ENCODE measurements at regions not wholly inside any gene's neighbourhood (a gene's known extent, or its start where the extent isn't known, plus 50 kb on each side); places are given as distances from the start of the nearest gene placed in this dataset.

DNA sequence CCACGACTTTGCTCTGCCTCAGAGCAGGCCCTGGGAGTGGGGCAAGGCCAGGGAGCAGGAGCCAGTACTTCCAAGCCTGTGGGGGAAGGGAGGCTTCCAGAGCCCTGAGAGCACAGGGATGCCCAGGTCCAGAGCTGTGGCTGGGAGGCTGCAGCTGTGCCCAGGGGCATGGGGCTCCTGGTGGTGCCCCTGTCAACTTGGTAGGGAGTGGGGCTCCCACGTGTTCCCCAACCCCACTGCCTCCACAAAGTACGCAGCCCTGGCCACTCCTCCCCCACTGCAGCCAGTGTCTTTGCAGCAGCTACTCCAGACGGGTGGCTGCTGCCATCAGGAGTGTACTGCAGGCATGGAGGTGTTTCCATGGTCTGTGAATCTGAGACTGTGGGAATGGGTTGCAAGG lies 294.1 kb upstream of the SNX7 start:
- CTCF ChIA-PET = interaction anchor here (1.0 to 1.2 kb wide), 2 partner anchors 9 to 307 kb away, joined by 3 read pairs; no protein-coding TSS in a partner anchor

DNA sequence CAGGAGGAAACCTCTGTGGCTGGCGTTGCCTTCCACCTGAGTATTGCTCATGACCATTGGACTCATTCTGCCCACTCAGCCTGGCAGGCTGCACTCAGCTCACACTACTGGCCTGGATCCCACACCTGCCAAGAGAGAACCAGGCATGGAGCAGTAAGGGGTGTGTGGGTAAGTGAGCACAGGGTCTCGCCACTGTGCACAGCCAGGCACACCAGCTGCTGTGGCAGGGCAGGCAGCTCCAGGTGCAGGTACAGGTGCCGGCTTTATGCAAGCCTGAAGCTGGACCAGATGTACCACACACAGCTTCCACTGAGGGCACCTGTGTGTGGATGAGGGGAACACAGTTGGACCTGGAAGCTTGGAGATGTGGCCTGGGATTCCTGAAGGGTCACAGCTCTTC lies 295.2 kb upstream of the SNX7 start:
- Histone ChIP-seq H3K27me3 (ENCODE audit: control insufficient read depth, insufficient read depth, low read length) (no peaks in the 10 kb centered on the region), H3K4me3 (ENCODE audit: low read depth, low read length) (no peak overlapping the region), H3K36me3 (ENCODE audit: control insufficient read depth, insufficient read depth, low read length) (no peaks in the 10 kb centered on the region)
- ChIA-PET CTCF (interaction anchor here (0.7 kb wide), 1 partner anchor 110 kb away, joined by 3 read pairs; no protein-coding TSS in a partner anchor), POLR2A (no interaction called here)
- DNase-seq (ENCODE audit: low read depth) = no peak
- TF ChIP-seq, protein P1, sequence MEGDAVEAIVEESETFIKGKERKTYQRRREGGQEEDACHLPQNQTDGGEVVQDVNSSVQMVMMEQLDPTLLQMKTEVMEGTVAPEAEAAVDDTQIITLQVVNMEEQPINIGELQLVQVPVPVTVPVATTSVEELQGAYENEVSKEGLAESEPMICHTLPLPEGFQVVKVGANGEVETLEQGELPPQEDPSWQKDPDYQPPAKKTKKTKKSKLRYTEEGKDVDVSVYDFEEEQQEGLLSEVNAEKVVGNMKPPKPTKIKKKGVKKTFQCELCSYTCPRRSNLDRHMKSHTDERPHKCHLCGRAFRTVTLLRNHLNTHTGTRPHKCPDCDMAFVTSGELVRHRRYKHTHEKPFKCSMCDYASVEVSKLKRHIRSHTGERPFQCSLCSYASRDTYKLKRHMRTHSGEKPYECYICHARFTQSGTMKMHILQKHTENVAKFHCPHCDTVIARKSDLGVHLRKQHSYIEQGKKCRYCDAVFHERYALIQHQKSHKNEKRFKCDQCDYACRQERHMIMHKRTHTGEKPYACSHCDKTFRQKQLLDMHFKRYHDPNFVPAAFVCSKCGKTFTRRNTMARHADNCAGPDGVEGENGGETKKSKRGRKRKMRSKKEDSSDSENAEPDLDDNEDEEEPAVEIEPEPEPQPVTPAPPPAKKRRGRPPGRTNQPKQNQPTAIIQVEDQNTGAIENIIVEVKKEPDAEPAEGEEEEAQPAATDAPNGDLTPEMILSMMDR (IDR thresholded peaks at IDR 0.05; ENCODE audit: insufficient read depth, low read depth, low read length) = no peak

More for the DNA sequence above, 294.1 kb upstream of the SNX7 start:
- no peak overlapping the region for H3K4me3 ChIP-seq (ENCODE audit: low read depth, low read length)
- POLR2A ChIA-PET = no interaction called here
- TF ChIP-seq, protein P1 (IDR thresholded peaks at IDR 0.05; ENCODE audit: insufficient read depth, low read depth, low read length) = no peak
- H3K27me3 ChIP-seq (ENCODE audit: control insufficient read depth, insufficient read depth, low read length) = no peaks in the 10 kb centered on the region
- no peak for DNase-seq (ENCODE audit: low read depth)
- H3K36me3 ChIP-seq (ENCODE audit: control insufficient read depth, insufficient read depth, low read length) = no peaks in the 10 kb centered on the region

DNA sequence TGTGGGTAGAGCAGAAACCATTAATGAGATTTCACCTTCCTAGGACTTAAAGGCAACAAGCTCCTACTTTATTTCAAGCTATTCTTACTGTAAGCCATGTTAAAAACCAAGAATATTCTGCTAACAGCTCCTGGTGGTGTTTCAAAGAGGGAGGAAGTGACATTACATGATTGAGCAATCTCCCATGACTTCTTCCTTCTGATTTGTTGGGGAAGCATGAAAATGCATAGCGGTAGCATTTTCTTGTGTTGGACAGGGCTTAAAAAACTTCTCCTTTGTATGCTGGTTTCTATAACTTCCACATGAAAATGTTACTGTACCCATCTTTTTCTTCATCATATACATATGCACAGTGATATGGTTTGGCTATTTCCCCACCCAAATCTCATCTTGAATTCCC lies 297.0 kb upstream of the SNX7 start:
- TF ChIP-seq, protein P1 (IDR thresholded peaks at IDR 0.05; ENCODE audit: insufficient read depth, low read depth, low read length) = no peak
- Histone ChIP-seq H3K4me3 (ENCODE audit: low read depth, low read length) (no peak overlapping the region), H3K27me3 (ENCODE audit: control insufficient read depth, insufficient read depth, low read length) (no peaks in the 10 kb centered on the region), H3K36me3 (ENCODE audit: control insufficient read depth, insufficient read depth, low read length) (no peaks in the 10 kb centered on the region)
- no peak for DNase-seq (ENCODE audit: low read depth)
- CTCF ChIA-PET = no interaction called here
- POLR2A ChIA-PET = no interaction called here

DNA sequence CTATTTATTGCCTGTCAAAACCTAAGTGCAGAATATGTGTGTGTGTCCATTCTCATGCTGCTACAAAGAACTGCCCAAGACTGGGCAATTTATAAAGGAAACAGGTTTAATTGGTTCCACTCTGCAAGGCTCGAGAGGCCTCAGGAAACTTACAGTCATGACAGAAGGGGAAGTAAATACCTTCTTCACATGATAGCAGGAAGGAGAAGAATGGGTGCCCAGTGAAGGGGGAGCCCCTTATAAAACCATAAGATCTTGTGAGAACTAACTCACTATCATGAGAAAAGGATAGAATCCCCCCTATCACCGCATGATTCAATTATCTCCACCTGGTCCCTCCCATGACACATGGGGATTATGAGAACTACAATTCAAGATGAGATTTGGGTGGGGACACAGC lies 300.7 kb upstream of the SNX7 start:
- TF ChIP-seq, protein P1 (IDR thresholded peaks at IDR 0.05; ENCODE audit: insufficient read depth, low read depth, low read length) = no peak
- no peak for DNase-seq (ENCODE audit: low read depth)
- ChIA-PET POLR2A (no interaction called here), CTCF (interaction anchor here (1.3 kb wide), 1 partner anchor 8 kb away, joined by 3 read pairs; no protein-coding TSS in a partner anchor)
- Histone ChIP-seq H3K4me3 (ENCODE audit: low read depth, low read length) (no peak overlapping the region), H3K27me3 (ENCODE audit: control insufficient read depth, insufficient read depth, low read length) (no peaks in the 10 kb centered on the region), H3K36me3 (ENCODE audit: control insufficient read depth, insufficient read depth, low read length) (no peaks in the 10 kb centered on the region)

DNA sequence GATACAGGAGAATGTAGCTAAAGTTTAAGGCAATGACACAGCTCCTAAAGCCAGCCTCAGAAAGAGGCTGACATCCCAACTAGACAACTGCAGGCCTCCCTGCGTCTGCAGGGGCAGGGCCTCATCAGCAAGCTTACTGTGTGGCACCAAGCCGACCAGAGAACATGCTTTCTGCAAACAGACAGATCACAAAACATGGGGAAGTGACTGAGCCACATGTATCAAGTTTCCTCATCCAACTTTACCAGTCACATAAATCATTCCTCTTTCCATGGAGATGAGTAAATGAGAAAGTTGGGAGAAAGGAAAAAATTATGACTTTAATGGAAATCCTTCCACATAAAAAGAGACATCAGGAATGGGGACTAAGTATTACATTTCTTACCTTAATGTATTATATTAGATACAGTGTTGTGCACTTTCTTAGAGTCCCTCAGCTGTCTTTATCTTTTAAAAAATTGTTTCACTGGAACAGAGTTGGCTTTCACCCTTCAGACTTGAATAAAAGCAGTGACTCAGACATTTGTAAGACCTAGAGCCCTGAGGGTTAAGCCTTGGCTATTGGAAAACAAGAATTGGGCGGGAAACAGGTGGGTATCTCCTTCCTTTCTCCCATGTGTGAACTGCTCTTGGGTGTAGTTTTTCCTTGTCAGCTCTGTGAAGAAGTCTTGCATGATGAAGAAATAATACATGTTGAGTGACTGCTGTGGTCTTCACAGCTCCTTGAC lies 305.7 kb upstream of the SNX7 start:
- no peak for DNase-seq (ENCODE audit: low read depth)
- Histone ChIP-seq H3K36me3 (ENCODE audit: control insufficient read depth, insufficient read depth, low read length) (no peaks in the 10 kb centered on the region), H3K27me3 (ENCODE audit: control insufficient read depth, insufficient read depth, low read length) (no peaks in the 10 kb centered on the region), H3K4me3 (ENCODE audit: low read depth, low read length) (no peak overlapping the region)
- TF ChIP-seq, protein P1 (IDR thresholded peaks at IDR 0.05; ENCODE audit: insufficient read depth, low read depth, low read length) = no peak
- ChIA-PET CTCF (interaction anchor here (0.9 to 1.2 kb wide), 2 partner anchors 8 to 12 kb away, joined by 4 read pairs; no protein-coding TSS in a partner anchor), POLR2A (no interaction called here)
